Endodermal cell (in vitro differentiated cells): ENCODE measurements at regions not wholly inside any gene's neighbourhood (a gene's known extent, or its start where the extent isn't known, plus 50 kb on each side); places are given as distances from the start of the nearest gene placed in this dataset.

Source experiments
- DNase-seq: peaks from one replicate; pipeline ENCODE4 v3.0.0-alpha.2; 2017
- H3K27ac ChIP-seq: 2 replicates; pipeline ENCODE4 v1.5.1; 2013; ENCODE audit warnings: mild to moderate bottlenecking, low read depth, low read length, moderate library complexity
- H3K27me3 ChIP-seq: 2 replicates; pipeline ENCODE4 v1.6.1; 2013; ENCODE audit warnings: mild to moderate bottlenecking, low read length, moderate library complexity; ENCODE audit not compliant: insufficient read depth, control insufficient read depth, poor library complexity, severe bottlenecking
- H3K36me3 ChIP-seq: 2 replicates; pipeline ENCODE4 v1.7.0; 2013; ENCODE audit warnings: mild to moderate bottlenecking, low read length, moderate library complexity; ENCODE audit not compliant: control insufficient read depth, insufficient read depth
- H3K4me1 ChIP-seq: one replicate; pipeline ENCODE4 v1.7.0; 2013; ENCODE audit warnings: low read length; ENCODE audit not compliant: control insufficient read depth, insufficient read depth
- H3K4me3 ChIP-seq: 2 replicates; pipeline ENCODE4 v1.5.1; 2013; ENCODE audit warnings: mild to moderate bottlenecking, low read length, moderate library complexity
- H3K9ac ChIP-seq: 2 replicates; pipeline ENCODE4 v1.6.1; 2013; ENCODE audit warnings: mild to moderate bottlenecking, low read length, moderate library complexity; ENCODE audit not compliant: poor library complexity, severe bottlenecking; ENCODE audit errors: extremely low read depth
- H3K9me3 ChIP-seq: 2 replicates; pipeline ENCODE4 v1.6.1; 2013; ENCODE audit warnings: mild to moderate bottlenecking, low read length, moderate library complexity; ENCODE audit not compliant: control insufficient read depth
- H3K27ac Mint-ChIP-seq: 2 replicates; pipeline ENCODE4 v1.8.0; 2020; ENCODE audit warnings: mixed read lengths
- H3K27me3 Mint-ChIP-seq: 2 replicates; pipeline ENCODE4 v1.8.0; 2021; ENCODE audit warnings: mild to moderate bottlenecking, mixed read lengths; ENCODE audit not compliant: insufficient read depth
- H3K36me3 Mint-ChIP-seq: 2 replicates; pipeline ENCODE4 v1.8.0; 2020; ENCODE audit warnings: low read depth, mixed read lengths
- H3K4me1 Mint-ChIP-seq: 2 replicates; pipeline ENCODE4 v1.8.0; 2020; ENCODE audit warnings: mixed read lengths
- H3K4me3 Mint-ChIP-seq: 2 replicates; pipeline ENCODE4 v1.8.0; 2020; ENCODE audit warnings: mild to moderate bottlenecking, moderate library complexity, mixed read lengths
- H3K9me3 Mint-ChIP-seq: 2 replicates; pipeline ENCODE4 v1.8.0; 2020; ENCODE audit warnings: mild to moderate bottlenecking, mixed read lengths
- whole genome bisulfite sequencing, 2 experiments: methylation state at CpG; one replicate each; pipeline versions ENCODE4 v1.1.5 to v1.1.7; 2013; ENCODE audit warnings: missing lambda C conversion rate in 2 of 2, mixed read lengths in 1 of 2; ENCODE audit not compliant: insufficient coverage in 1 of 2, insufficient read length in 1 of 2; 5-methylcytosine and 5-hydroxymethylcytosine counted together
- TF ChIP-seq, protein P1 (sequence below): fragments of 200-600 bp; sonication (generic); conservative IDR thresholded peaks from 2 replicates; pipeline ENCODE4 v1.5.0; 2021; ENCODE audit warnings: antibody characterized with exemption, mild to moderate bottlenecking

DNA sequence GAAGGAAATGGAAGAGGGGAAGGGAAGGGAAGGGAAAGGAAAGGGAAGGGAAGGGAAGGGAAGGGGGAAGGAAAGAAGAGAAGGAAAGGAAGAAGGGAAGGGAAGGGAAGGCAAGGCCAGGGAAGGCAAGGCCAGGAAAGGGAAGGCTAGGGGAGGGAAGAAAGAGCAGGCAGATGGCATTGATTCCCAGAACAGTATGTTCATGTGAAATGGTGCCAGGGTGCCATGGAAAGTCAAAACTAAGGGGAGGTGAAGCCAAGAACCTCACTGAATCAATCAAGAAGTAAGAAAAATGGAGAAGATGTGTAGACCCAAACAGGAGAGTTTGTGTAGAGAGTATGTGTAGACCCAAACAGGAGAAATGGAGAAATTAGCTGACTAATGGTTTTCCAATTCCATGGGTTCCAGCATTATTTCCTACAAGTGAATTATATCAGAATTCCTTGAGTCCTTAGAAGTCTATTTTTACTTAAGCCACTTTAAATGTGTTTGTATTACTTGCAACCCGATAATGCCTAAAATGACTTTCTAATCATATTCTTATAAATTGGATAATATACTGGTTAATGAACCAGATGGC is 367.6 kb downstream of the TXNL1 start:
- no peak for DNase-seq
- H3K4me3 ChIP-seq = no peak overlapping the region
- no peaks in the 10 kb centered on the region for H3K9me3 ChIP-seq
- H3K36me3 ChIP-seq = no peaks in the 10 kb centered on the region
- Mint-ChIP-seq H3K9me3 (no peaks in the 10 kb centered on the region), H3K4me1 (peaks cover 3% of the 10 kb centered on the region), H3K36me3 (no peaks in the 10 kb centered on the region), H3K4me3 (no peak overlapping the region), H3K27me3 (no peaks in the 10 kb centered on the region), H3K27ac (no peak overlapping the region)
- no peaks in the 10 kb centered on the region for H3K27me3 ChIP-seq
- H3K4me1 ChIP-seq = no peaks in the 10 kb centered on the region
- no CpG with 5 or more reads among the region's 1 CpG for WGBS, 2 experiments
- TF ChIP-seq, protein P1, sequence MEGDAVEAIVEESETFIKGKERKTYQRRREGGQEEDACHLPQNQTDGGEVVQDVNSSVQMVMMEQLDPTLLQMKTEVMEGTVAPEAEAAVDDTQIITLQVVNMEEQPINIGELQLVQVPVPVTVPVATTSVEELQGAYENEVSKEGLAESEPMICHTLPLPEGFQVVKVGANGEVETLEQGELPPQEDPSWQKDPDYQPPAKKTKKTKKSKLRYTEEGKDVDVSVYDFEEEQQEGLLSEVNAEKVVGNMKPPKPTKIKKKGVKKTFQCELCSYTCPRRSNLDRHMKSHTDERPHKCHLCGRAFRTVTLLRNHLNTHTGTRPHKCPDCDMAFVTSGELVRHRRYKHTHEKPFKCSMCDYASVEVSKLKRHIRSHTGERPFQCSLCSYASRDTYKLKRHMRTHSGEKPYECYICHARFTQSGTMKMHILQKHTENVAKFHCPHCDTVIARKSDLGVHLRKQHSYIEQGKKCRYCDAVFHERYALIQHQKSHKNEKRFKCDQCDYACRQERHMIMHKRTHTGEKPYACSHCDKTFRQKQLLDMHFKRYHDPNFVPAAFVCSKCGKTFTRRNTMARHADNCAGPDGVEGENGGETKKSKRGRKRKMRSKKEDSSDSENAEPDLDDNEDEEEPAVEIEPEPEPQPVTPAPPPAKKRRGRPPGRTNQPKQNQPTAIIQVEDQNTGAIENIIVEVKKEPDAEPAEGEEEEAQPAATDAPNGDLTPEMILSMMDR = no peak
- H3K9ac ChIP-seq = no peak overlapping the region
- H3K27ac ChIP-seq = no peak overlapping the region

DNA sequence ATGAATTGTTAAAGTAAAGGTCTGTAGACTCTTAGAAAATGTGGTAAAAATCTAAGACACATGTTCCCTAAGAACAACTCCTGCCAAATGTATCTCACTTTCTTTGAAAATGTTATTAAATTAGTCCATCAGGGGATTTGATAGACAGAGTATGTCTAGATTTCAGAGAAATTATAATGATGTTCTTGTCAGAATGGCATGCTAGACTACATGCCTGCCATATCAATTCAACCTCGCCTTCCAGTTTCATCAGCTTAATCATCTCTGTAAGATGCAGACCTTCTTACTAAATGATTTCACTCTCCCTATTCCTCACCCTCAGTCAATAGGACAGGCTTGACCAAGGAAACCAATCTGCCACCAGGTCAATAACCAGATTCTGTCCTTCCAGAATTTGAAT is 368.4 kb downstream of the TXNL1 start:
- Mint-ChIP-seq H3K27ac (no peak overlapping the region), H3K27me3 (no peaks in the 10 kb centered on the region), H3K36me3 (no peaks in the 10 kb centered on the region), H3K9me3 (no peaks in the 10 kb centered on the region), H3K4me3 (no peak overlapping the region), H3K4me1 (peaks cover 3% of the 10 kb centered on the region)
- Histone ChIP-seq H3K27ac (no peak overlapping the region), H3K9me3 (no peaks in the 10 kb centered on the region), H3K4me3 (no peak overlapping the region), H3K36me3 (no peaks in the 10 kb centered on the region), H3K9ac (no peak overlapping the region), H3K4me1 (no peaks in the 10 kb centered on the region), H3K27me3 (no peaks in the 10 kb centered on the region)
- no peak for DNase-seq
- WGBS, 2 experiments = 90 to 100% methylated on average over 1 of the region's 1 CpG
- TF ChIP-seq, protein P1 = no peak

DNA sequence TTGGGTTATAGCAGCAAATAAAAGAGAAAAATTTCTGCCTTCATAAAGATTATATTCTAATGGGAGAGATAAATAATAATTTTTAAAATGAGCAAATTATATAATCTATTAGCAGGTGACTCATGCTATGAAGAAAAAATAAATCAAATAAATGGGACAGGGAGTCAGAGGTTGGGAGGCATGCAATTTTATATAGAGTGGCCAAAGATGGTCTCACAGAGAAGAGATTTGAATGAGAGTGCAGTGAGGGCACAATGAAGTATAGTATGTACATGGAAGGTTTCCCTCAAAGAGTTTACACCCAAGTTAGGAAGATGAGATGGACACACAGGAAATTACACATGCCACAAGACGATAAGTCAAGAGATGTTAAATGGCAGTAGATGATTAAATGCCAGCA is 369.4 kb downstream of the TXNL1 start:
- no peak overlapping the region for H3K27ac ChIP-seq
- Mint-ChIP-seq H3K4me3 (no peak overlapping the region), H3K9me3 (no peaks in the 10 kb centered on the region), H3K27ac (no peak overlapping the region), H3K4me1 (peaks cover 3% of the 10 kb centered on the region), H3K36me3 (no peaks in the 10 kb centered on the region), H3K27me3 (no peaks in the 10 kb centered on the region)
- no peaks in the 10 kb centered on the region for H3K27me3 ChIP-seq
- no peak overlapping the region for H3K9ac ChIP-seq
- H3K4me3 ChIP-seq = no peak overlapping the region
- no peaks in the 10 kb centered on the region for H3K36me3 ChIP-seq
- H3K9me3 ChIP-seq = no peaks in the 10 kb centered on the region
- TF ChIP-seq, protein P1 = no peak
- H3K4me1 ChIP-seq = no peaks in the 10 kb centered on the region
- 84 to 89% methylated on average over 1 of the region's 1 CpG for WGBS, 2 experiments
- no peak for DNase-seq
